Adipocyte (in vitro differentiated cells): ENCODE measurements at regions not wholly inside any gene's neighbourhood (a gene's known extent, or its start where the extent isn't known, plus 50 kb on each side); places are given as distances from the start of the nearest gene placed in this dataset.

Source experiments
- DNase-seq: peaks from one replicate; pipeline ENCODE4 v3.0.0-alpha.2; 2015; ENCODE audit warnings: low read depth
- H3K27me3 ChIP-seq: replicated peaks from 2 replicates; pipeline ENCODE4 v1.7.0; 2013; ENCODE audit warnings: mild to moderate bottlenecking, low read length, moderate library complexity; ENCODE audit not compliant: control insufficient read depth, insufficient read depth
- H3K36me3 ChIP-seq: 2 replicates; pipeline ENCODE4 v1.7.0; 2013; ENCODE audit warnings: low read length, mild to moderate bottlenecking, moderate library complexity; ENCODE audit not compliant: control insufficient read depth, insufficient read depth, severe bottlenecking
- H3K4me1 ChIP-seq: 2 replicates; pipeline ENCODE4 v1.7.0; 2013; ENCODE audit warnings: mild to moderate bottlenecking, low read length, moderate library complexity; ENCODE audit not compliant: control insufficient read depth, insufficient read depth
- H3K4me3 ChIP-seq: 2 replicates; pipeline ENCODE4 v1.7.0; 2013; ENCODE audit warnings: mild to moderate bottlenecking, low read length, moderate library complexity
- H3K9ac ChIP-seq: 2 replicates; pipeline ENCODE4 v1.7.0; 2013; ENCODE audit warnings: mild to moderate bottlenecking, low read length, moderate library complexity
- H3K9me3 ChIP-seq: 2 replicates; pipeline ENCODE4 v1.7.0; 2013; ENCODE audit warnings: mild to moderate bottlenecking, low read length, moderate library complexity; ENCODE audit not compliant: control insufficient read depth

GRCh38 chr22:47371263-47372090 is 609.0 kb downstream of the TBC1D22A start:
- Histone ChIP-seq H3K4me1 (peaks cover 17% of the 10 kb centered on the region), H3K4me3 (no peak overlapping the region), H3K9ac (no peak overlapping the region), H3K27me3 (peaks cover 36% of the 10 kb centered on the region), H3K9me3 (no peaks in the 10 kb centered on the region), H3K36me3 (no peaks in the 10 kb centered on the region)
- DNase-seq: no peak

DNA sequence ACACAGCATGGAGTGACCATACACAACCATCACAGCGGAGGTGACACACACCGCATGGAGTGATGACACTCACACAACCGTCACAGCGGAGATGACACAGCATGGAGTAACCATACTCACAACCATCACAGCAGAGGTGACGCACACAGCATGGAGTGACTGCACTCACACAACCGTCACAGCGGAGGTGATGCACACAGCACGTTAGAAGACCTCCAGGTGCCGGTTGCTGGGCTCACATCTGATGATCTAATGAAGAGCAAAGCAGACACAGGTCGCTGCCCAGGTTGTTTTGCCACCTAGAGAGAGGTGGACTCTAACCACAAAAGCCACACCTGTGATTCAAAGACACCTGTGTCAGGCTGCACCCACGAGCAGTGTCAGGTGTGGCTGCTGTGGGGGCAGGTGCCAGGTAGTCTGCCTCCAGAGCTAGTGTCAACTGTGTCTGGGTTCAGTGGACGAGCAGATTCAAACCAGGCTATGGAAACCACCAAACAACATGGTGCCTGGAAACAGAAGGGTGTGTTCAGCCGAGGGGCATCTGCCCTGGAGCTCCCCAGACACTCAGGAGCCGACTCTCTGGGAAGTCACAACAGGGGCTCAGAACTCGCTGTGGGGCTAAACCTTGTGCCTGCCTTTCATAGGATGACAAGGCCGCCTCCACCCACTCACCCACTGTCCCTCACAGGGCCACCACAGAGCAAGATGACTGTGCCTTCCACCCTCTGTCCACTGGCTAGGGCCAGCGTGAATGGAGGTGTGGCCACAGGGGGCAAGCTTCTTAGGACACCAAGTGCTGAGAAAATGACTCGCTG is 608.2 kb downstream of the TBC1D22A start:
- Histone ChIP-seq H3K4me3 (no peak overlapping the region), H3K36me3 (no peaks in the 10 kb centered on the region), H3K4me1 (peaks cover 17% of the 10 kb centered on the region), H3K9ac (no peak overlapping the region), H3K27me3 (peaks cover 30% of the 10 kb centered on the region), H3K9me3 (no peaks in the 10 kb centered on the region)
- DNase-seq: no peak

DNA sequence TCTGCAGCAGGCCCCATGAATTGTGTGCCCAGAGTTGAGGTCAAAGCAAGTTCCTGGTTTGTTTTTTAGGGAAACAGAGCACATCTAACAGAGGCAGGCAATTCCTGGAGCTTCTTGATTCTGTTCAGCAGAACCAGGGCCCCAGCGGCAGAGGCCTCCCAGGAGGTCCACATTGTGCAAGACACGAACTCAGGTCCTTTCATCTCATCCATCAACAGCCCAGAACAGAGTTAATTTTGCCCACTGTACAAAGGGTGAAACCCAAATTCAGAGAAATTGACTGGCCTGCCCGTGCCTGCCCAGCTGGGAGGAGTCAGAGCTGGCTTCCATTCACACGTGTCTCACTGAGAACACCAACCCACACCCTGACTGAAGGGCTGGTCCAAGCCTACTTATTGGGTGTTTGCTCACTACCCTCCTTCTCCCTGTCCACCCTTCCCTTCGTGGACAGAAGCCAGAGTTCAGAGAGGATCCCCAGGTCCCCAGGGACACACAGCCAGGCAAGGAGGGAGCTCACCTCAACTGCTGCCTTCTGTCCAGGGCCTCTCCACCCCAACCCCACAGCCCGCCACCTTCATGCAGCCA is 607.1 kb downstream of the TBC1D22A start:
- Histone ChIP-seq H3K27me3 (peaks cover 20% of the 10 kb centered on the region), H3K9me3 (peaks cover under 1% of the 10 kb centered on the region), H3K4me3 (no peak overlapping the region), H3K9ac (no peak overlapping the region), H3K4me1 (peaks cover 17% of the 10 kb centered on the region), H3K36me3 (no peaks in the 10 kb centered on the region)
- no peak for DNase-seq

DNA sequence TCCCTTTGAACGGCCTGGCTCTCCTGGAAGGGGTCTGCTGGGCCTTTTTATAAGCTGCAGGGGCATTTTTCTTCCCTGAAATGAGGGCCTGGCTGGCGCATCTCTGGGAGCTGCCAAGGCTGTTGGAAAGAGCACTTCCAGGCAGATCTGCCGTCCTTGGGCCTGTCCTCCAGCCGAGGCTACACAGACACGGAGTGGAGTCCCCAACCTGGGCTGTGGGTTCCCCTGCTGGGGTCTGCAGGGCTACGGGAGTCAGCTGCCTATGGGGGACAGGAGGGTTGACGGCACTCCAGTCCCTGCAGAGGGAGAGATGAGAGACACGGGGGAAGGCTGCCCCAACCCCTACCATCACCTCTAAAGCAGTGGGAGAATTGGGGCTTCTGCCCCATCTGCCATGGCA is 606.6 kb downstream of the TBC1D22A start:
- Histone ChIP-seq H3K27me3 (peaks cover 17% of the 10 kb centered on the region), H3K36me3 (no peaks in the 10 kb centered on the region), H3K9ac (no peak overlapping the region), H3K4me1 (peaks cover 17% of the 10 kb centered on the region), H3K9me3 (peaks cover 6% of the 10 kb centered on the region), H3K4me3 (no peak overlapping the region)
- no peak for DNase-seq

DNA sequence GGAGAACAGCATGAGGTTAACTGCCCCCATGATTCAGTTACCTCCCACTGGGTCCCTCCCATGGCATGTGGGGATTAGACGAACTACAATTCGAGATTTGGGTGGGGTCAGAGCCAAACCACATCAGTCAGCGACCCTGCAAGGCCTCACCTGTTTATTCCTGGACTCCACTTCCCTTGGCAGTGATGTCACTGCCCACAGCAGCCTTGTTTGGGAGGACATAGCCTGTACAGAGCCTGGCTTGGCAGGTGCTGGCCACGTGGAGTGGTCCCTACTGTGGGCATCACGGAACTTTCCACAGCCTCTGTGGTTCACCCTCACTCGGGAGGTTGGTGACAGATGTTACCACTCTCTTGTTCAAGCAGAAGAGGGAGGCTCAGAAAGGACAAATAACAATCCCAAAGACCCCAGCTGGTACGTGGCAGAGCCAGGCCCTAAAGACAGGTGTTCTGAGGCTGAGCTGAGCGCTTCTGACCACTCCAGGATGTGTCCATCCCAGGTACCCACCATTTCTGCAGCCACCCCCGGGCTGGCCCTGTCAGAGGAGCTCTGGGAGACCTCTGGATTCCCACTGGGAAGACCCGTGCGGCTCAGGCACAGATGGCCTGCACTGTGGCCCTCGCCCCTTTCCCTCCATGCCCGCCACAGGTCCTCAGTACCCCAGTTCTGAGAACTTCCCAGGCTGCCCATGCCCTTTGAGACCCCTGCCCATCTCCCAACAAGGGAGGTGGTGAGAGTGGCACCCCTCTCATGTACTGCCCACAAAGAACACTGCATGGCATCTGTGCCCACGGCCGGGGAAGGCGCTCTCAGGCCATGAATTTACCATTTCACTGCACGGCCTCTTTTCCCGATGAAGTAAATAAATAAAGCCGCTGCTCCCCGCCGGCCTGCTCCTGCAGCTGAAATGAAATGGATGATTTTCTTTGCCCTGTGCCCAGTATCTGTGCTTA is 605.8 kb downstream of the TBC1D22A start:
- H3K9ac ChIP-seq: no peak overlapping the region
- no peaks in the 10 kb centered on the region for H3K36me3 ChIP-seq
- no peak overlapping the region for H3K4me3 ChIP-seq
- H3K9me3 ChIP-seq: peaks cover 7% of the 10 kb centered on the region
- H3K27me3 ChIP-seq: peaks cover 15% of the 10 kb centered on the region
- peaks cover 17% of the 10 kb centered on the region for H3K4me1 ChIP-seq
- DNase-seq: no peak

GRCh38 chr22:47367107-47367690 is 604.7 kb downstream of the TBC1D22A start:
- peaks cover 8% of the 10 kb centered on the region for H3K27me3 ChIP-seq
- peaks cover 14% of the 10 kb centered on the region for H3K9me3 ChIP-seq
- peaks cover 17% of the 10 kb centered on the region for H3K4me1 ChIP-seq
- no peak for DNase-seq
- no peaks in the 10 kb centered on the region for H3K36me3 ChIP-seq
- H3K4me3 ChIP-seq: no peak overlapping the region
- no peak overlapping the region for H3K9ac ChIP-seq

GRCh38 chr22:47366026-47366767 is 603.7 kb downstream of the TBC1D22A start:
- Histone ChIP-seq H3K27me3 (peaks cover 8% of the 10 kb centered on the region), H3K9me3 (peaks cover 20% of the 10 kb centered on the region), H3K4me1 (peaks cover 17% of the 10 kb centered on the region), H3K4me3 (no peak overlapping the region), H3K9ac (no peak overlapping the region), H3K36me3 (no peaks in the 10 kb centered on the region)
- DNase-seq: no peak

GRCh38 chr22:47361247-47361646 is 598.8 kb downstream of the TBC1D22A start:
- H3K27me3 ChIP-seq: peaks cover 8% of the 10 kb centered on the region
- H3K9me3 ChIP-seq: peaks cover 22% of the 10 kb centered on the region
- no peak overlapping the region for H3K4me3 ChIP-seq
- no peak overlapping the region for H3K9ac ChIP-seq
- no peaks in the 10 kb centered on the region for H3K36me3 ChIP-seq
- no peak for DNase-seq
- H3K4me1 ChIP-seq: no peaks in the 10 kb centered on the region

DNA sequence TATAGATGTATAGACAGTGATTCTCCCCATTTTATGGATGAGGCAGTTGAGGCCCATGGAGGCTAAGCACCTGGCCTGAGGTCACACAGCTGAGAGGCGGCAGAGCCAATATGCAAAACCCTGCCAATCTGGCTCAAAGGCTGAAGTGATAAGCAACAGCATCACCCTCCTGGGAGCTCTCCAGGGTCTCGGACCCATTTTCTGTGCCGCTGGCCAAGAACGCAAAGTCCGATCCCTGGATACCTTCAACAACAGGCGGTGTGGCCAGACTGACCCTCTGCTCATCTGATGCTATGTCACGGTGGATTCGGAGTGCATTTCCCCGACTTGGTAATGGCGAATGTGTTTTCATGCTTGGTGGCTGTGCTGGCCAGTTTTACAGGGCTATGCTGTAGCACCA is 595.0 kb downstream of the TBC1D22A start:
- Histone ChIP-seq H3K9ac (no peak overlapping the region), H3K27me3 (peaks cover 19% of the 10 kb centered on the region), H3K4me1 (no peaks in the 10 kb centered on the region), H3K36me3 (no peaks in the 10 kb centered on the region), H3K4me3 (no peak overlapping the region), H3K9me3 (peaks cover 10% of the 10 kb centered on the region)
- no peak for DNase-seq

- no peak overlapping the region for H3K9ac ChIP-seq
- H3K36me3 ChIP-seq: no peaks in the 10 kb centered on the region
- no peak overlapping the region for H3K4me3 ChIP-seq
- H3K9me3 ChIP-seq: peaks cover 7% of the 10 kb centered on the region
- H3K27me3 ChIP-seq: peaks cover 23% of the 10 kb centered on the region
- H3K4me1 ChIP-seq: no peaks in the 10 kb centered on the region
- DNase-seq: no peak
Observed at GRCh38 chr22:47357086-47357485, 594.6 kb downstream of the TBC1D22A start.
